ENCODE measurements at regions not wholly inside any gene's neighbourhood (a gene's known extent, or its start where the extent isn't known, plus 50 kb on each side); places are given as distances from the start of the nearest gene placed in this dataset.

GRCh38 chr3:124298951-124299350, 307.0 kb upstream of the ROPN1 start:
- ATAC-seq = no peak

GRCh38 chr3:124299831-124300230, 307.9 kb upstream of the ROPN1 start:
- ChIA-PET CTCF (ENCODE audit: low intra/inter-chr PET ratio, low total read pairs) (no interaction called here), POLR2A (no interaction called here)
- ATAC-seq (no peak), FAIRE-seq (no peak), DNase-seq (ENCODE audit: low spot score) (no peak)
- Histone ChIP-seq H3K79me2 (ENCODE audit: insufficient read depth, low read length) (no peaks in the 10 kb centered on the region), H3K9ac (ENCODE audit: insufficient read depth, low read depth, low read length) (no peak overlapping the region), H3K4me3 (replicated peaks in 1 of 3; ENCODE audit: insufficient read depth in 1 of 3, low read depth in 2 of 3, low read length in 3 of 3) (no peak overlapping the region), H4K20me1 (ENCODE audit: insufficient read depth, low read length) (no peaks in the 10 kb centered on the region), H3K9me3 (ENCODE audit: low read length) (no peaks in the 10 kb centered on the region), H3K27ac (ENCODE audit: extremely low read length, insufficient read depth, low read length) (no peak overlapping the region), H3K4me1 (ENCODE audit: insufficient read depth, low read length) (no peaks in the 10 kb centered on the region), H3K36me3 (replicated peaks in 1 of 2; ENCODE audit: control insufficient read depth in 1 of 2, insufficient read depth in 2 of 2, low read length in 2 of 2) (no peaks in the 10 kb centered on the region), H3K4me2 (ENCODE audit: low read depth, low read length) (no peak overlapping the region), H3K27me3 (ENCODE audit: control insufficient read depth in 1 of 2, insufficient read depth in 2 of 2, low read length in 2 of 2) (peaks cover 0 to 14% of the 10 kb centered on the region in 2 experiments; a peak in 2 of 5 replicates), H2AFZ (ENCODE audit: low read length) (no peak overlapping the region)
- no TSS peak for BruUV-seq (replicated peaks)
- 0% methylated on average over 1 of the region's 1 CpG for WGBS (ENCODE audit: low lambda C conversion rate)
- intact Hi-C loops (cut with micrococcal nuclease; ENCODE audit: unreplicated experiment) (no loop called here), in situ Hi-C loops (cut with HindIII; ENCODE audit: extremely low pct_ligation_motif_present, low pct_unique_long_range_greater_than_20kb) (no loop called here)
- no peak for TF ChIP-seq ZNF672 (CRISPR knock-in tag; IDR thresholded peaks at IDR 0.05)
- no peak for TF ChIP-seq HINFP (CRISPR knock-in tag; IDR thresholded peaks at IDR 0.05; ENCODE audit: low read depth)
- TF ChIP-seq ZNF180 (CRISPR knock-in tag; IDR thresholded peaks at IDR 0.05; ENCODE audit: borderline replicate concordance, low read depth) = no peak
- no peak for TF ChIP-seq NBN (conservative IDR thresholded peaks at IDR 0.05)
- TF ChIP-seq SUZ12 (IDR thresholded peaks at IDR 0.05; ENCODE audit: low read depth, low read length) = no peak
- TF ChIP-seq POGZ (CRISPR knock-in tag; IDR thresholded peaks at IDR 0.05) = no peak
- TF ChIP-seq MXD3 (CRISPR knock-in tag; IDR thresholded peaks at IDR 0.05) = no peak

More at GRCh38 chr3:124298951-124299350, 307.0 kb upstream of the ROPN1 start:
- no peaks in the 10 kb centered on the region for H3K4me1 ChIP-seq (ENCODE audit: insufficient read depth, low read length)
- H3K9ac ChIP-seq (ENCODE audit: insufficient read depth, low read depth, low read length) = no peak overlapping the region
- no peaks in the 10 kb centered on the region for H4K20me1 ChIP-seq (ENCODE audit: insufficient read depth, low read length)
- no peaks in the 10 kb centered on the region for H3K36me3 ChIP-seq (replicated peaks in 1 of 2; ENCODE audit: control insufficient read depth in 1 of 2, insufficient read depth in 2 of 2, low read length in 2 of 2)
- DNase-seq (ENCODE audit: low spot score) (no peak), FAIRE-seq (no peak)
- no peaks in the 10 kb centered on the region for H3K79me2 ChIP-seq (ENCODE audit: insufficient read depth, low read length)
- H3K4me2 ChIP-seq (ENCODE audit: low read depth, low read length) = no peak overlapping the region
- ChIA-PET CTCF (ENCODE audit: low intra/inter-chr PET ratio, low total read pairs) (no interaction called here), POLR2A (no interaction called here)
- intact Hi-C loops (cut with micrococcal nuclease; ENCODE audit: unreplicated experiment) (no loop called here), in situ Hi-C loops (cut with HindIII; ENCODE audit: extremely low pct_ligation_motif_present, low pct_unique_long_range_greater_than_20kb) (no loop called here)
- H3K27ac ChIP-seq (ENCODE audit: extremely low read length, insufficient read depth, low read length) = no peak overlapping the region
- H3K27me3 ChIP-seq (ENCODE audit: control insufficient read depth in 1 of 2, insufficient read depth in 2 of 2, low read length in 2 of 2) = peaks cover 0 to 14% of the 10 kb centered on the region in 2 experiments; a peak in 2 of 5 replicates
- no peak overlapping the region for H3K4me3 ChIP-seq (replicated peaks in 1 of 3; ENCODE audit: insufficient read depth in 1 of 3, low read depth in 2 of 3, low read length in 3 of 3)
- H2AFZ ChIP-seq (ENCODE audit: low read length) = no peak overlapping the region
- BruUV-seq (replicated peaks) = no TSS peak
- WGBS (ENCODE audit: low lambda C conversion rate) = 0% methylated on average over 6 of the region's 6 CpGs
- no peaks in the 10 kb centered on the region for H3K9me3 ChIP-seq (ENCODE audit: low read length)
- TF ChIP-seq LCORL (IDR thresholded peaks at IDR 0.05) (no peak), LCORL (CRISPR knock-in tag; IDR thresholded peaks at IDR 0.05) (no peak), SIX1 (CRISPR knock-in tag; IDR thresholded peaks at IDR 0.05; ENCODE audit: borderline replicate concordance) (no peak), ZNF773 (CRISPR knock-in tag; IDR thresholded peaks at IDR 0.05; ENCODE audit: borderline replicate concordance) (no peak), RNF2 (conservative IDR thresholded peaks at IDR 0.05; ENCODE audit: low read depth) (no peak), NR2F6 (IDR thresholded peaks at IDR 0.05) (no peak), NR2F6 (CRISPR knock-in tag; IDR thresholded peaks at IDR 0.05) (no peak), TBL1XR1 (IDR thresholded peaks at IDR 0.05; ENCODE audit: borderline replicate concordance, low read length, partially characterized antibody) (no peak), IRF1 (CRISPR knock-in tag; IDR thresholded peaks at IDR 0.05; ENCODE audit: low read depth) (no peak), RAD51 (IDR thresholded peaks at IDR 0.05; ENCODE audit: borderline replicate concordance) (no peak)

Data from HepG2 (cell line).